NCI-H1930 (cell line): ENCODE measurements at regions not wholly inside any gene's neighbourhood (a gene's known extent, or its start where the extent isn't known, plus 50 kb on each side); places are given as distances from the start of the nearest gene placed in this dataset.

Experiments
- DNase-seq, 2 experiments: peaks; one replicate each; lab custom pipeline; 2025; lab: John Stamatoyannopoulos, UW

- DNase-seq: no peak
These were observed 709.5 kb upstream of the ACVR2A start for GRCh38 chr2:147135376-147135775.

GRCh38 chr2:147133286-147133908 lies 711.4 kb upstream of the ACVR2A start:
- DNase-seq: no peak

GRCh38 chr2:147125145-147125544 lies 719.7 kb upstream of the ACVR2A start:
- no peak for DNase-seq

GRCh38 chr2:147122944-147123343 lies 721.9 kb upstream of the ACVR2A start:
- no peak for DNase-seq

GRCh38 chr2:147110962-147111361 lies 733.9 kb upstream of the ACVR2A start:
- DNase-seq: no peak

DNA sequence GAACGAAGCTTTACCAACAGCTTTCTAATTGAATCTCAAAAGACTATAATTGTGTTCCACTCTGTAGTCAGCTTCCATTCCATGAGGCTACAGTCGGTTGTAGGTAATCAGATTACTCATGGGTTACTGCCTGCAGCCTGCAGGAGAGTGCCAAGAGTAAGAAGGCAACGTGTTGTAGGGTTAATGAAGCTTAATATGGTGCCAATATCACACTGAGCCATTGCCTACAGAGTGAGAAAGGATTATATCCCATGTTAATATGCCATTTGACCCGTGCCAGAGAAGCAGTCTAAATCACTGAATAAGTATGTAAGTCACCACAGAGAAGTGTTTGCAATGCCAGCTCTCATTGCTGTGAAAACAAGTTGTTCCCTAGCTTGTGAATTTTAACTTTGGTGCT lies 734.5 kb upstream of the ACVR2A start:
- no peak for DNase-seq

DNA sequence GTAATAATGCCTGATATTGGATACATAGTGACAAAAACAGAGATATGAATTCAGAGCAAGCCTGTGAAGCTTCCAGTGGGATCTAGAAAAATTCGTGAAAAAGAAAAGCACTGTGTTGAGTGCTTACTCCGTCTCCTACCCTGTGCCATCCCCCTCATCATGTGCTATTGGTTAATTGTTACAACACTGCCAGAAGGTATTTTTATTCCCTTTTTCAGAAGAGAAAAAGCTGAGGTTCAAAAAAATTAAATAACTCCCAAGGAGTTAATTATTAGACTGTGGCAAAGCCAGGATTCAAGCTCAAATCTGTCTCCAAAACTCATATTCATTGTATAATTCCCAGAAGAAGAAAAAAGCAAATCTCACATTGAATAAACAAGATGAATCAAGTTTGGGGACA lies 735.5 kb upstream of the ACVR2A start:
- DNase-seq: no peak

GRCh38 chr2:147108548-147108947 lies 736.3 kb upstream of the ACVR2A start:
- DNase-seq: no peak

DNA sequence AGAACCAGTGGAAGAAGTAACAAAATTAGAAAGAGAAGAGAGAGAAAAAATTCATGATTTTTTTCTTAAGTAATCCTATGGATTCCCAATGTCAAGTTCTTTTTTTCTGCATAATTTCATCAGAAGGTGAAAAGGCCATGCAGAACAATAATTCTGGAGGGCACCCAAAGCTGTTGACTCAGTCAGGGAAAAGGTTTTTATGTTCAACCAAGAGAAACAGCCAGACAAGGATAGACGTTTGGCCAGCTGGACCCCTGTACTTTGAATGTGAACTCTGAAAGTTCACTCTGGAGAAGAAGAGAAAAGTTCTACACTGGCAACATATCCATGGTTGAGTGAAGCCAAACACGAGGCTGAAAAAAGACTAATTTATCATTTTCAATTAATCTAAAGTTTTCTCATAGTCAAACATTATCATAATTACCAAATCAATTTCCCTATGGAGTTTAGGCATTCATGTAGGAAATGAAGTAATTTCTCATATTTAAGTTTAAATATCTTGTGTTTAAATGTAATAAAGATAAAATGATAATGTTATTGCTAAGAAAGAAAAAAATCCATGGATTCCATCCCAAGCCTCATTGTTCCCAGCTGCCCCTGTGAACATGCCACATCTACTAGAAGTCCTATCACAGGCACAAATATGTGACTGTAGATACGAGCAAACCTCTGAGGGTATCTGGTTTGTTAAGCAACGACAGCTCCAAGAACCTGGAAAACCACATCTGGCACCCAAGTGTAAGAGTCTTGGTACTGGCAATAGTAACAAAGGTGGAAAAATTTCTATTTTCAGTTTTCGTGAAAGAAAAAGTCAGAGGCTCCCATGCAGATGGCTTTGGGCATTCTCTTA lies 742.7 kb upstream of the ACVR2A start:
- DNase-seq: no peak

DNA sequence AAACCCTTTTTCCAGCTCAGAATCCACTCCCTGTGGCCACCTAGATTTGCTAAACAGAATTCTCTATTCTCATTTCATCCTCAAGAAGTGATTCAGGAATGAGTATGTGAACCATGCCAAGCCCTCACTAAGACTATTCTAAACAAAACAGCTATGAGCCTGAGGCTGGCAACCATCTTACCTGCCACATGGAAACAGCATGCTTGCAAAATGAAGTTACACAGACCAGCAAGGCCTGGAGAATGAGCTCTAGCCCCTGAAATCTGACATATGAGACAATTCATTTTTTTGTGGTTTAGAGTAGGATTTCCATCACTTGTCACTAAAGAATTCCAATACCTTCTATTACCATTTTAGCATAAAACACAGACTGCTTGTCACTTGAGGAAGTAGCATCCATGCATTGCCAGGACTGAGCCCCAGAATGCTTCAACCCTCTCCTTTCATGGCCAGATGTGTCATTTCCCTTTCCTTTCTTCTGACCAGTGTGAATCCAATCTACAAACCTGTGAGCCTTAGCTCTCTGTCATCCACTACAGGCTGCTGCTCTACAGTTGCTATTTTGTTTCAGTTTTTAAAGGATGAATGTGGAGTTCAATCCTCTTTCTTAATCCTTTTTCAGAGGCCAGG lies 744.3 kb upstream of the ACVR2A start:
- DNase-seq: no peak

- no peak for DNase-seq
These were observed 745.0 kb upstream of the ACVR2A start for GRCh38 chr2:147099845-147100244.

- no peak for DNase-seq
These were observed 745.9 kb upstream of the ACVR2A start for GRCh38 chr2:147098940-147099339.

DNA sequence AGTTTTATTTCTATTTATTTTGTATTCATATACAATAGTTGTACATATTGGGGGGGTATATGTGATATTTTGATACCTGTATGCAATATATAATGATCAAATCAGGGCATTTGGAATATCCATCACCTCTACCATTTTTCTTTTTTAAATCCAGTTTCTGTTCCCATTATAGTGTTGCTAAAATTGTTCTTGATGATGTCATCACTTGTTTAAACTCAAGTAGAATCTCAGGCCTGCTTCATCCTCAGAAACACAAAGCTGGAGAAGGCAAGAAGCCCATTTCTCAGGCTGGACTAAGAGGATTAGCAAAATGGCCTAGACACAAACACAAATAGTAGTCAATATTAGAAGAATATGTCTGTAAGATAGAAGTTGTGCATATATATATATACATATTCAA lies 747.1 kb upstream of the ACVR2A start:
- DNase-seq: no peak

GRCh38 chr2:147096671-147097070 lies 748.2 kb upstream of the ACVR2A start:
- DNase-seq: no peak

DNA sequence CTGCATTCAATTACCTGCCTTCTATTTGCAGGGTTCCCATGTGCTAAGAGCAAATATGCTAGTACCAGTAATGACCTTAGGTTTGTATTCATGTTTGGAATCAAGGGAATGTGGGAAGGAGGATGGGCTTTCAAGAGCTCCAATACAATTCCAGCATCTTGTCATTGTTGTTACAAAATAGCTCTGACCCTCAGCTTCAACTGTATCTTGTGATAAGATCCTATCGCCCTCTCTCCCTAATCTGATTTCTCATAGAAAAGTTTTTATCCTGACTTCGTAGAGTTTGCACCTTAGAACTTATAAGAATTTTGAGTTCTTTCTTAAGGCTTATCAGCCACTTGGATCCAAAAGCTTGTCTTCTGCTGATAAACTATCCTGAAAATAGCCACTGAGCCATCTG lies 749.5 kb upstream of the ACVR2A start:
- DNase-seq: no peak

DNA sequence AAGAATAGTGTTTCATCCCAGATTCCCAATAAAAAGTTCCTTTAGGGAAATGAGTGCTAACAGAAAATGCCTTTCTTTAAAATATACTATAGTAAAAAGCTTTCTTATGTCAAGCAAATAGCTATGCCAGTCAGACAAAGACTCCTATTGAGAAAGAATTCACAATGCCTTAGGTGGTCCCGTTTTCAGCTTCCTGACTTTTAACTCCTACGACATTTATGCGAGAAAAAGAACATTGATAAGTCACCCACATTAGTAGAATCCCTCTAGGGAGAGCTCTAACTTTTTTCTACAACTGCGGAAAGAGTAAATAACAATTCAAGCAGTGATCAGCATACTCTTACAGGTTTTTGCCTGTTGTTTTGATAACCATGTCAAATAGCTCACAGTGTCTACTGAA lies 750.8 kb upstream of the ACVR2A start:
- DNase-seq: no peak

- no peak for DNase-seq
These were observed 752.6 kb upstream of the ACVR2A start for GRCh38 chr2:147092266-147092665.

- DNase-seq: no peak
These were observed 753.4 kb upstream of the ACVR2A start for GRCh38 chr2:147091448-147091847.

DNA sequence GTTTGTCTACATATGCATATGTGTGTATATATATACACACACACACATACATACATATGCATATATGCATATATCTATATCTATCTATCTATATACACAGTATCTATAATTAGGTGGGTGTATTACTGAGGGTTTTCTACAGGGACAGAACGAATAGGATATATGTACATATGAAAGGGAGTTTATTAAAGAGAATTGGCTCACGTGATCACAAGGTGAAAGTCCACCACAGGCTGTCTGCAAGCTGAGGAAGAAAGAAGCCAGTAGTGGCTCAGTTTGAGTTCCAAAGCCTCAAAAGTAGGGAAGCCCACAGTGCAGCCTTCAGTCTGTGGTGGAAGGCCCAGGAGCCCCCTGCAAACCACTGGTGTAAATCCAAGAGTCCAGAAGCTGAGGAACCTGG lies 756.0 kb upstream of the ACVR2A start:
- DNase-seq: no peak

- DNase-seq: no peak
These were observed 758.1 kb upstream of the ACVR2A start for GRCh38 chr2:147086715-147087114.

- DNase-seq: no peak
These were observed 761.2 kb upstream of the ACVR2A start for GRCh38 chr2:147083664-147084063.

GRCh38 chr2:147082850-147083522 lies 761.8 kb upstream of the ACVR2A start:
- DNase-seq: peak; percentile 6 to 29

GRCh38 chr2:147081831-147082230 lies 763.0 kb upstream of the ACVR2A start:
- DNase-seq: no peak
